Thyroid gland (tissue), 4 donors: ENCODE measurements at regions not wholly inside any gene's neighbourhood (a gene's known extent, or its start where the extent isn't known, plus 50 kb on each side); places are given as distances from the start of the nearest gene placed in this dataset.

Experiments
- DNase-seq, 2 donors: peaks; one replicate each; pipeline ENCODE4 v3.0.0-alpha.2; 2019
- H3K27ac ChIP-seq, 3 donors: fragments of 200-600 bp; sonication (generic); 1 replicate in 2 of 3; 2 replicates in 1 of 3; pipeline ENCODE4 v1.5.1; 2016 to 2019; ENCODE audit warnings: mild to moderate bottlenecking in 1 of 3, moderate library complexity in 1 of 3
- H3K27me3 ChIP-seq: fragments of 200-600 bp; sonication (generic); one replicate; pipeline ENCODE4 v1.5.1; 2019
- H3K36me3 ChIP-seq, 2 donors: fragments of 200-600 bp; sonication (generic); one replicate each; pipeline ENCODE4 v1.5.1; 2016 to 2019
- H3K4me1 ChIP-seq, 2 donors: fragments of 200-600 bp; sonication (generic); one replicate each; pipeline ENCODE4 v1.5.1; 2017 to 2019
- H3K4me3 ChIP-seq, 3 donors: fragments of 200-600 bp; sonication (generic); replicated peaks in 1 of 3; 1 replicate in 2 of 3; 2 replicates in 1 of 3; pipeline ENCODE4 v1.5.1; 2016; ENCODE audit warnings: mild to moderate bottlenecking in 1 of 3
- H3K9me3 ChIP-seq: fragments of 200-600 bp; sonication (generic); one replicate; pipeline ENCODE4 v1.5.1; 2017
- CTCF ChIP-seq, 6 experiments: fragments of 200-600 bp in 3 of 6; fragments of 450-650 bp in 3 of 6; sonication (generic) in 3 of 6; IDR thresholded peaks; one replicate each; pipeline ENCODE4 v1.5.1; 2016 to 2019; ENCODE audit warnings: antibody characterized with exemption in 6 of 6, mild to moderate bottlenecking in 2 of 6, inconsistent platforms in 1 of 6, moderate library complexity in 1 of 6
- POLR2A ChIP-seq, 2 donors: fragments of 450-650 bp; IDR thresholded peaks; one replicate each; pipeline ENCODE4 v1.6.1; 2017; ENCODE audit warnings: antibody characterized with exemption in 2 of 2, mild to moderate bottlenecking in 2 of 2, moderate library complexity in 1 of 2
- WGBS, 2 donors: methylation state at CpG; one replicate each; pipeline ENCODE4 v1.1.5; 2017; 5-methylcytosine and 5-hydroxymethylcytosine counted together
- intact Hi-C: fragments of 100-400 bp; cut with DNase I; formaldehyde crosslinking; loops from one replicate; pipeline ENCODE4 v1.15.1; 2023

DNA sequence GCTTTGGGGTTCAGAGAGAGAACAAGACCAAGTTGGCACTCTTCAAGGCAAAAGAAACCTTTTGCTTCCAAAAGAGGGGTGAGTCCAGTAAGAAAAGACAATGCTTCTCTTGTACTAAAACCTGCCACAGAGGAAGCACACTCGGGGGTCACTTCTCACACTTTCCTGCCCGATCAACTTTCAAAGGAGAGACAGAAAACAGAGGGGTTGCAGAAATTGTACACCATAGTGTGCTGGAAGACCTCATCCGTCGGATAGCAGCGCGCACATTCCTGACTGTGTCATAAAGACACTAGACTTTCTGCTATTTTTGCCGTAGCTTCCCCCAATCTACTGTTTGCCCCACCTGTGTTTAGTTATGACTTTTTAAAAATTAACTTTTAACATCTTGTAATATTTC lies 66.9 kb downstream of the OR2K2 start:
- WGBS, 2 donors, result 64 to 66% methylated on average over 7 of the region's 7 CpGs
- no peaks in the 10 kb centered on the region for H3K27me3 ChIP-seq

DNA sequence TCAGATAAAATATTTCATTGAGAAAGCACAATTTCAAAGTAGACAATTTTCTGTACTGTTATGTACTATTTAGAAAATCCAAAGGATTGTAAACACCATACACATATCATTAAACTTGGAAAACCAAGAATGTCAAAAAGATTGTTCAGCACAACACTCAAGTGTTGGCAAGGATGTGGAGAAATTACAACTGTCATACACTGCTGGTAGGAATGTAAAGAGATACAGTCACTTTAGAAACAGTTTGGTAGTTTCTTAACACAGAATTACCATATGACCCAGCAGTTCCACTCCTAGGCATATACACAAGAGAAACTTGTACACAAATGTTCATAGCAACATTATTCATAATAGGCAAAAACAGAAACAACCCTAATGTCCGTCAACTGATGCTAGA lies 71.2 kb downstream of the OR2K2 start:
- Histone ChIP-seq H3K27ac (no peak overlapping the region), H3K4me3 (no peak overlapping the region), H3K36me3 (no peaks in the 10 kb centered on the region), H3K9me3 (no peaks in the 10 kb centered on the region), H3K4me1 (no peaks in the 10 kb centered on the region), H3K27me3 (no peaks in the 10 kb centered on the region)
- no peak for DNase-seq
- no peak for TF ChIP-seq CTCF (IDR thresholded peaks at IDR 0.05)
- TF ChIP-seq POLR2A (IDR thresholded peaks at IDR 0.05), result no peak
- intact Hi-C loops, result no loop called here
- 93 to 100% methylated on average over 1 of the region's 1 CpG for WGBS, 2 donors

More for the DNA sequence above, 66.9 kb downstream of the OR2K2 start:
- intact Hi-C loops, result no loop called here
- Histone ChIP-seq H3K4me3 (no peak overlapping the region), H3K27ac (no peak overlapping the region), H3K9me3 (no peaks in the 10 kb centered on the region), H3K4me1 (no peaks in the 10 kb centered on the region), H3K36me3 (no peaks in the 10 kb centered on the region)
- TF ChIP-seq POLR2A (IDR thresholded peaks at IDR 0.05) (no peak), CTCF (IDR thresholded peaks at IDR 0.05) (no peak)
- no peak for DNase-seq

DNA sequence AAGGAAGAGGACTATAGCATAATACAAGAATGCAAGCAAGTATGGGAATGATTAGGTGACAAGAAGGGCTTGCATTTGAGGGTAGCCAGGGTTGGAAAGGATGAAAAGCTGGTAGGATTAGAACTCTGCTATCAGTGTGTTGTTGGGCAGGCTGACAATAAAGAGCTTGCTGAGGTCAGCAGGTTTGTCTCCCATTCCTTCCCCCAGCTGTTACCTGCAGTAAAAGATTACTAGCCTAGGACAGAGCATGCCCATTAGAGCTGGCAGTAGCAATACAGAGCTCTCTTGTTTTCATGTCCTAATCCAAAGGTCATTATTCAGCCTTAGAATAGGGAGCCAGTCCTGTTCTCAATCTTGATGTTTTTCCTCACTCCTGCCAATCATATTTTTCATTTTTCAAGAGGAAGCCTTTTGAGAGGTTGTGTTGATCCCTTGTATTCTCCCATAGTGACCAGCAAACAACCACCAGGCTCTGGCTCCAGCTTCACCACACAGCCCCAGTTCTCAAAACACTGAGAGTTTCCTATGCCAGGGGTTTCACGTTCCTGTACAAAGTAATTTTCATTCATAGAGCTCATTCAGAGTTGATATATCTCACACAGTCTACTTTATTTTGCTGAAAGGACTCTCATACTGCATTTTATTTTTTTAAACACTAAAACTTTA lies 71.7 kb downstream of the OR2K2 start:
- WGBS, 2 donors, result 48 to 58% methylated on average over 1 of the region's 1 CpG
- Histone ChIP-seq H3K27ac (no peak overlapping the region), H3K9me3 (no peaks in the 10 kb centered on the region), H3K4me1 (no peaks in the 10 kb centered on the region), H3K36me3 (no peaks in the 10 kb centered on the region), H3K27me3 (no peaks in the 10 kb centered on the region), H3K4me3 (no peak overlapping the region)
- no peak for DNase-seq
- TF ChIP-seq POLR2A (IDR thresholded peaks at IDR 0.05) (no peak), CTCF (IDR thresholded peaks at IDR 0.05) (no peak)
- intact Hi-C loops, result no loop called here

DNA sequence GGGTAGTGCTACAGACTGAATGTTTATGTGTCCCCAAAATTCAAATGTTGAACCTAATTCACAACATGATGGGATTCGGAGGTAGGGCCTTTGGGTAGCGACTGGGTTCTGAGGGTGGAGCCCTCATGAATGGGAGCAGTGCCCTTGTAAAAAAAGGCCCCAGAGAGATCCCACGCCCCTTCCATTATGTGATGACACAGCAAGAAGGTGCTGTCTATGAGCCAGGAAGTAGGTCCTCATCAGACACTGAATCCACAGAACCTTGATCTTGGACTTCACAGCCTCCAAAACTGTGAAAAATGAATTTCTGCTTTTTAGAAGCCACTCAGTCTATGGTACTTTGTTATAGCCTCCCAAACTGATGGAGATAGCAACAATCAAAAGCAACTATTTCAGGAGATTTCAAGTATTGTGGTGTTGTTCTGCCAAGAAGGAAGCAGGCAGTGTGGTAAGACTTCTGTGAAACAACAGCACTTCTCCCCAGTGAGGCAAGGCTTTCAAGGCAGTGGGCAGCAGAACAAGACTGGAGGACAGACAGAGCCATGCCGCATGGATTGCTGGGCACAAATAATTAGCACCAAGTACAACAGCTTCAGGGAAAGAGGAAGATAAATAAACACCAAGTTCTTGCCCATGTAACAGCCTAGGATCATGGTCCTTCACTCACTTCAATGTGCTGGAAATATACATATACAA lies 76.1 kb downstream of the OR2K2 start:
- 84% methylated on average over 4 of the region's 4 CpGs for WGBS, 2 donors

More for the DNA sequence above, 76.1 kb downstream of the OR2K2 start:
- no peak overlapping the region for H3K27ac ChIP-seq
- TF ChIP-seq CTCF (IDR thresholded peaks at IDR 0.05) (no peak), POLR2A (IDR thresholded peaks at IDR 0.05) (no peak)
- intact Hi-C loops, result no loop called here
- no peak for DNase-seq
- no peaks in the 10 kb centered on the region for H3K9me3 ChIP-seq
- no peaks in the 10 kb centered on the region for H3K27me3 ChIP-seq
- H3K36me3 ChIP-seq, result no peaks in the 10 kb centered on the region
- H3K4me3 ChIP-seq, result no peak overlapping the region
- no peaks in the 10 kb centered on the region for H3K4me1 ChIP-seq
